Head of caudate nucleus (tissue), 42 donors: ENCODE measurements at regions not wholly inside any gene's neighbourhood (a gene's known extent, or its start where the extent isn't known, plus 50 kb on each side); places are given as distances from the start of the nearest gene placed in this dataset.

Experiments
- DNase-seq, 42 donors: peaks; one replicate each; pipeline versions ENCODE4 v3.0.0 to v3.0.0-alpha.2; 2020 to 2021; ENCODE audit warnings: mixed read lengths in 7 of 42
- intact Hi-C: fragments of 100-400 bp; cut with DNase I; formaldehyde crosslinking; loops from one replicate; pipeline ENCODE4 v1.15.0; 2022

GRCh38 chr6:43879722-43880121, 109.7 kb downstream of the VEGFA start:
- DNase-seq = no peak
- intact Hi-C loops = loop anchor here (10.0 kb wide), 1 partner anchor 195 kb away; no protein-coding TSS in a partner anchor

- intact Hi-C loops = loop anchor here (10.0 kb wide), 1 partner anchor 196 kb away; no protein-coding TSS in a partner anchor
- peak; percentile 52 to 87 (median 70) for DNase-seq
Observed at GRCh38 chr6:43878823-43879495, 108.9 kb downstream of the VEGFA start.

- intact Hi-C loops = loop anchor here (10.0 kb wide), 1 partner anchor 197 kb away; no protein-coding TSS in a partner anchor
- no peak for DNase-seq
Observed at GRCh38 chr6:43878127-43878634, 108.2 kb downstream of the VEGFA start.

GRCh38 chr6:43877463-43878126, 107.6 kb downstream of the VEGFA start:
- intact Hi-C loops = loop anchor here (10.0 kb wide), 1 partner anchor 197 kb away; no protein-coding TSS in a partner anchor
- DNase-seq = no peak

GRCh38 chr6:43877036-43877435, 107.0 kb downstream of the VEGFA start:
- no peak for DNase-seq

GRCh38 chr6:43876602-43877001, 106.6 kb downstream of the VEGFA start:
- DNase-seq = no peak
- intact Hi-C loops = loop anchor here (10.0 kb wide), 1 partner anchor 198 kb away; no protein-coding TSS in a partner anchor

More at GRCh38 chr6:43877036-43877435, 107.0 kb downstream of the VEGFA start:
- intact Hi-C loops = loop anchor here (10.0 kb wide), 1 partner anchor 198 kb away; no protein-coding TSS in a partner anchor

GRCh38 chr6:43875849-43876572, 106.0 kb downstream of the VEGFA start:
- DNase-seq = no peak

GRCh38 chr6:43874814-43875590, 105.0 kb downstream of the VEGFA start:
- intact Hi-C loops = loop anchor here (10.0 kb wide), 1 partner anchor 200 kb away; no protein-coding TSS in a partner anchor
- DNase-seq = no peak

More at GRCh38 chr6:43875849-43876572, 106.0 kb downstream of the VEGFA start:
- intact Hi-C loops = loop anchor here (10.0 kb wide), 1 partner anchor 199 kb away; no protein-coding TSS in a partner anchor

GRCh38 chr6:43873806-43874714, 104.0 kb downstream of the VEGFA start:
- intact Hi-C loops = loop anchor here (10.0 kb wide), 1 partner anchor 201 kb away; no protein-coding TSS in a partner anchor
- no peak for DNase-seq

GRCh38 chr6:43871933-43872332, 101.9 kb downstream of the VEGFA start:
- DNase-seq = no peak
- intact Hi-C loops = loop anchor here (10.0 kb wide), 1 partner anchor 203 kb away; no protein-coding TSS in a partner anchor

GRCh38 chr6:43871284-43871683, 101.3 kb downstream of the VEGFA start:
- intact Hi-C loops = loop anchor here (10.0 kb wide), 1 partner anchor 204 kb away; no protein-coding TSS in a partner anchor

GRCh38 chr6:43870660-43871061, 100.7 kb downstream of the VEGFA start:
- peak in 31 of 42 donors; percentile 18 to 81 (median 48) for DNase-seq
- intact Hi-C loops = loop anchor here (10.0 kb wide), 1 partner anchor 204 kb away; no protein-coding TSS in a partner anchor

More at GRCh38 chr6:43871284-43871683, 101.3 kb downstream of the VEGFA start:
- DNase-seq = no peak

- no peak for DNase-seq
- intact Hi-C loops = loop anchor here (10.0 kb wide), 1 partner anchor 205 kb away; no protein-coding TSS in a partner anchor
Observed at GRCh38 chr6:43869792-43870659, 100.0 kb downstream of the VEGFA start.

GRCh38 chr6:43869079-43869710, 99.2 kb downstream of the VEGFA start:
- DNase-seq = no peak
- intact Hi-C loops = no loop called here

- intact Hi-C loops = no loop called here
- no peak for DNase-seq
Observed at GRCh38 chr6:43868467-43868866, 98.5 kb downstream of the VEGFA start.

GRCh38 chr6:43867996-43868395, 98.0 kb downstream of the VEGFA start:
- DNase-seq = no peak
- intact Hi-C loops = no loop called here
